ENCODE measurements at regions not wholly inside any gene's neighbourhood (a gene's known extent, or its start where the extent isn't known, plus 50 kb on each side); places are given as distances from the start of the nearest gene placed in this dataset.

GRCh38 chr19:16014923-16015804 is 61.1 kb upstream of the TPM4 start:
- no peak for ATAC-seq
- Histone ChIP-seq H3K27ac (no peak overlapping the region), H3K9me3 (no peaks in the 10 kb centered on the region), H3K4me1 (no peaks in the 10 kb centered on the region), H3K4me3 (no peak overlapping the region), H3K27me3 (no peaks in the 10 kb centered on the region), H3K36me3 (no peaks in the 10 kb centered on the region)
- WGBS, 2 donors (ENCODE audit: low coverage in 1 of 2), result 88 to 100% methylated on average over 4 to 6 of the region's 19 CpGs
- TF ChIP-seq EP300 (IDR thresholded peaks at IDR 0.05) (no peak), POLR2A (IDR thresholded peaks at IDR 0.05) (no peak), CTCF (IDR thresholded peaks at IDR 0.05) (no peak), POLR2AphosphoS5 (IDR thresholded peaks at IDR 0.05) (no peak)

GRCh38 chr19:16015805-16016173 is 60.5 kb upstream of the TPM4 start:
- no peaks in the 10 kb centered on the region for H3K27me3 ChIP-seq
- no peak for ATAC-seq
- H3K27ac ChIP-seq, result no peak overlapping the region
- TF ChIP-seq CTCF (IDR thresholded peaks at IDR 0.05) (no peak), POLR2A (IDR thresholded peaks at IDR 0.05) (no peak), POLR2AphosphoS5 (IDR thresholded peaks at IDR 0.05) (no peak), EP300 (IDR thresholded peaks at IDR 0.05) (no peak)
- no peak overlapping the region for H3K4me3 ChIP-seq
- WGBS, 2 donors (ENCODE audit: low coverage in 1 of 2), result no CpG with 5 or more reads among the region's 3 CpGs
- no peaks in the 10 kb centered on the region for H3K9me3 ChIP-seq
- H3K4me1 ChIP-seq, result no peaks in the 10 kb centered on the region
- no peaks in the 10 kb centered on the region for H3K36me3 ChIP-seq

- no peak for ATAC-seq
- WGBS, 2 donors (ENCODE audit: low coverage in 1 of 2), result 88% methylated on average over 4 of the region's 15 CpGs; no CpG with 5 or more reads in 1 of the 2 donors
- H3K27me3 ChIP-seq, result no peaks in the 10 kb centered on the region
Measured at GRCh38 chr19:16016226-16017137, 59.8 kb upstream of the TPM4 start.

GRCh38 chr19:16017138-16017490 is 59.2 kb upstream of the TPM4 start:
- Histone ChIP-seq H3K9me3 (no peaks in the 10 kb centered on the region), H3K36me3 (no peaks in the 10 kb centered on the region), H3K27me3 (no peaks in the 10 kb centered on the region), H3K27ac (no peak overlapping the region), H3K4me3 (no peak overlapping the region), H3K4me1 (no peaks in the 10 kb centered on the region)
- ATAC-seq, result no peak
- TF ChIP-seq POLR2AphosphoS5 (IDR thresholded peaks at IDR 0.05) (no peak), EP300 (IDR thresholded peaks at IDR 0.05) (no peak), CTCF (IDR thresholded peaks at IDR 0.05) (no peak), POLR2A (IDR thresholded peaks at IDR 0.05) (no peak)
- 100% methylated on average over 2 of the region's 11 CpGs; no CpG with 5 or more reads in 1 of the 2 donors for WGBS, 2 donors (ENCODE audit: low coverage in 1 of 2)

More at GRCh38 chr19:16016226-16017137, 59.8 kb upstream of the TPM4 start:
- no peak overlapping the region for H3K27ac ChIP-seq
- no peak for TF ChIP-seq POLR2AphosphoS5 (IDR thresholded peaks at IDR 0.05)
- no peak for TF ChIP-seq EP300 (IDR thresholded peaks at IDR 0.05)
- TF ChIP-seq CTCF (IDR thresholded peaks at IDR 0.05), result no peak
- no peak for TF ChIP-seq POLR2A (IDR thresholded peaks at IDR 0.05)
- no peaks in the 10 kb centered on the region for H3K4me1 ChIP-seq
- H3K4me3 ChIP-seq, result no peak overlapping the region
- no peaks in the 10 kb centered on the region for H3K36me3 ChIP-seq
- no peaks in the 10 kb centered on the region for H3K9me3 ChIP-seq

Measured in gastroesophageal sphincter (tissue), 4 donors.